Right ventricle myocardium superior (tissue), 1 donor: ENCODE measurements at regions not wholly inside any gene's neighbourhood (a gene's known extent, or its start where the extent isn't known, plus 50 kb on each side); places are given as distances from the start of the nearest gene placed in this dataset.
A peak's percentile ranks its signal among the peaks of the same experiment; 100 is the strongest.
"Not testable (repeated sequence)": the region's sequence is repeated elsewhere in the genome, so short reads cannot be mapped to it uniquely, and the experiment has no call there.

Source experiments
- ATAC-seq: fragments of 200-7000 bp; cut with Tn5 transposase; one replicate; pipeline ENCODE4 v1.9.1; 2020; ENCODE audit warnings: mild to moderate bottlenecking; ENCODE audit not compliant: poor library complexity
- DNase-seq: peaks from one replicate; pipeline ENCODE4 v3.0.0-alpha.2; 2020
- intact Hi-C: fragments of 100-400 bp; cut with DNase I; formaldehyde crosslinking; loops from one replicate; pipeline ENCODE4 v1.11.2; 2022
- donor health status: DM: no; HTN: yes; CAD: no; lungs with severe emphysema.

- ATAC-seq (peak; percentile 86), DNase-seq (peak; percentile 73)
- intact Hi-C loops: no loop called here
Measured at GRCh38 chr5:68007451-68007850, 208.1 kb upstream of the PIK3R1 start.

GRCh38 chr5:68002836-68003235, 212.7 kb upstream of the PIK3R1 start:
- no peak for ATAC-seq
- no peak for DNase-seq
- intact Hi-C loops: no loop called here

DNA sequence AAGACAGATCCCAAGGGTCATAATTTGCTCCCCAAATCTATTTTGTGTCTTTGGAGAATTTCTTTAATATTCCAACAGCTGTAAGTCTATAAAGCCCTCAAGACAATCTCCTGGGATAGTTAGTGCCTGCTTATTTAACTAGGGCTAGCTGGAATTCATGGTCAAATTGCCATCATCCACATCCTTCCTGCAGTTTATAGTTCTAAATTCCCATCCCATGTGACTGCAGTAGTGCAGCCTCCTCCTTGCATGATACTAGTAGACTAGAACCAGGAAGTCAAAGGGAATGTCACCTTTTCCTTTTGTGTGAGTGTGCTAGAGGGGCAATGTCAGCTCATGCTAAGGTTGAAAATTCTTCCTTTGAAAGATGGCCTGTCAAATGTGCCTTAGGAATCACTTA, 214.8 kb upstream of the PIK3R1 start:
- DNase-seq (no peak), ATAC-seq (no peak)
- intact Hi-C loops: no loop called here

DNA sequence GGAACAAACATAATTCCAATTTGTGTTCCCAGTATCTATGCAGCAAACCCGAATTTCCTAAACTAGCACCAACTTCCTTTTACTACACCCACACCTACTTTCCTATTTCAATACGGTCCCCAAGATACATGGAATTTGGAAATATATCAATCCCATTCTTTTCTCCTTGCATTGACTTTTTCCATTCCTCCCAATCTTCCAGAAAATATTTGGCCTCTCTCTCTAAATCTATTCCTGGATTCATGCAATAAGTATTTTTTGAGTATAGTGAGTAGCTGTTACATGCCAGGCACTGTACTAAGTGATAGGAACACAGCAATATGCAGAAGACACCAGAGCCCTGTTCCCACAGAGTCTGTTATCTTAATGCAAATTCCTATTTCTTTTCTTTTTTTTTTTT, 216.2 kb upstream of the PIK3R1 start:
- no peak for DNase-seq
- intact Hi-C loops: no loop called here
- ATAC-seq: no peak

- intact Hi-C loops: no loop called here
- peak; percentile 86 for ATAC-seq
- peak; percentile 78 for DNase-seq
Measured at GRCh38 chr5:67998709-67999261, 216.8 kb upstream of the PIK3R1 start.

DNA sequence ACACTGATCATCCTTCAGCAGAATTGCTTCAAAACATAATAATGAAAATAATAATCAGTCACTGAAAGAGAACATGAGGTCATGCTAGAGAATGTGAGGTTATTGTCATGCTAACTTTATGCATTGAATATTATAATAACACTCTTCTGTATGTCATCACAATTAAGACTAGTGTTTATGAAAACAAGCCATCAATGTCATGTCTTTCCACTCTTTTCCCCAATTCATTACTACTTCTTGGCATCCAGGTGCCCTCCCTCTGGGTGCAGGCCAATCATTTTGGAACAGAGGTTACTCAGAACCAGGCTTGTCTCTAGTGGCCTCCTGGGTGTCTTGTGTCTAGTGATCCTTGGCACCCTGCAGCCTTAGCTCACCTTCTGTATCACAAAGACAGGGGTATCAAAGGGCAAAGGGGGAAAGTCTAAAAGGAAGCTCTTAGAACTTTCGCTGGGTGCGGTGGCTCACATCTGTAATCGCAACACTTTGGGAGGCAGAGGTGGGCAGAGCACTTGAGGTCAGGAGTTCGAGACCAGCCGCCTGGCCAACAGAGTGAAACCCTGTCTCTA, 217.6 kb upstream of the PIK3R1 start:
- intact Hi-C loops: no loop called here
- no peak for DNase-seq
- ATAC-seq: no peak

GRCh38 chr5:67997148-67997547, 218.4 kb upstream of the PIK3R1 start:
- intact Hi-C loops: no loop called here
- no peak for DNase-seq
- ATAC-seq: no peak

DNA sequence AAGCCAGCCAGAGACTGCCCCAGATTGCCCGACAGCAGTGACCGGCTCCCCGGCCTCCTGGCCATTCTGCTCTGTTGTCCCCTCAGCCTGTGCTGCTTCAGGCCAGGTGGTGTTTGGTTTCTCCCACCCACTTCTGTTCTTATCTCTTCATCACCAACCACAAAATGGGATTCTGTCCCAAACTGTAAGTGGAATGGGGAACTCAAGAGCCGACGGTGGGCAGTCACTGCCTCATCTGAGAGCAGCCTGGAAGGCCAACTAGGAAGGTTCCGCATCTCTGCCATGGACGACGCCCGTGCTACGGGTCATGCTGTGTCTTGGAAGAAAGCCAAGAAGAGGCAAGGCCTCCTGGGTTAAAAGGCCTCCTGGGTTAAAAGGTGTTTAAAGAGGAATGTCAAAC, 219.0 kb upstream of the PIK3R1 start:
- no peak for ATAC-seq
- no peak for DNase-seq
- intact Hi-C loops: no loop called here

DNA sequence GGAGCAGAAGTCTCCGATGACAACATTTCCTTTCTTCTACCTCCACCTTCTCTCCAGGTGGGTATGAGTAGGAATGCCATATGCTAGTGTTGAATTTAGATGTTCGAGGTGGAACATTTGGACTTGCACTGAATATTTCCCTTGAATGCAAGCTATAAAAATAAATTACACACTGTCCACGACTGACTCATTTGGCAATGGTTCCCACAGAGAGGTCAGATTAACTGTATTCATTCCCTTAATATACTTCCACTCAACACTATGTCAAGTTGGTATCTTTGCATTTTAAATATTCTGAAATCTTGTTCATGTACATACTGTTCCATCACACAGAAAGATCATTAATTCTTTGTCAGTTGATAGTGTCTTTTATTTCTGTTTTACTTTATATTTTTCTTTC, 222.6 kb upstream of the PIK3R1 start:
- no peak for DNase-seq
- intact Hi-C loops: no loop called here
- ATAC-seq: no peak

- peak; percentile 75 for ATAC-seq
- no peak for DNase-seq
- intact Hi-C loops: no loop called here
Measured at GRCh38 chr5:67989456-67989855, 226.1 kb upstream of the PIK3R1 start.

- intact Hi-C loops: no loop called here
- DNase-seq (no peak), ATAC-seq (no peak)
Measured at GRCh38 chr5:67986761-67987160, 228.8 kb upstream of the PIK3R1 start.

DNA sequence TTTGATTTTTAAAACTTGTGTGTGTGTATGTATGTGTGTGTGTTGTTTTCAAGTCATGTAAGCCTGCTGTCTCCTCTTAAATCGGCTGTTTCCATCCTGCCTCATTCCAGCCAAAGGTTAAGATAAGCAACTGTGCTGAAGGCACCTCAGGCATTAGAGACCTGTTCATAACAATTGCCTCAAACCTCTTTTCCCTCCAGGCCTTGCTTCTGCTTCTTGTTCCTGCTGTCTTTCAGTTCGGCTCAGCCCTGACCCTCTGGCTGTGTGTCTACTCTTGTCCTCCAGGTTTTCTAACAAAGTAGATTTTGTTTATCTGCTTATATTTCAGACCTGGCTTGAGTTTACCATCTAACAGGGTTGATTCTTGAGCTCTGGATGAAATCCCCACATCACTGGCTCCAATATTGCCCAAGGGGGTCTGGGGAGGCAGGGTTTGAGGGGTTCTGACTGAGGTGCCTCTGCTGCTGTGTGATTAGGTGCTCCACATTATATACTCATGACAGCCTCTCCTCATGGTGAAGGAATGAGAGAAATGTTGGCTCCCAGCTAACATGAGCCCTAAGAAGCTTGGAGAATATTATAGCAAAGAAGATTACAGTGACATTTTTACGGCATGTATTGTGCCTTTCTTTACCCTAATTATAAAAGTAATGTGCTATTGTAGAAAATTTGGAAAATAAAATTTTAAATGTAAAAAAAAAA, 229.7 kb upstream of the PIK3R1 start:
- ATAC-seq (peak; percentile 60), DNase-seq (no peak)
- intact Hi-C loops: no loop called here

DNA sequence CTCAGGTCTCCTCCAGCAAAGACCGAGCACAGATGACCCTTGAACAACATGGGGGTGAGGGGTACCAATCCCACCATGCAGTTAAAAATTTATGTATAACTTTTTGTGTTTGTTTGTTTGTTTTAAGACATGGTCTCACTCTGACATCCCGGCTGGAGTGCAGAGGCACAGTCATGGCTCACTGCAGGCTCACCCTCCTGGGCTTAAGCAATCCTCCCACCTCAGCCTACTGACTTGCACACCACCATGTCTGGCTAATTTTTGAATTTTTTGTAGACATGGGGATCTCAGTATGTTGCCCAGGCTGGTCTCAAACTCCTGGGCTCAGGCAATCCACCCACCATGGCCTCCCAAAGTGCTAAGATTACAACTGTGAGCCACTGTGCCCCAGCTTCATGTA, 231.0 kb upstream of the PIK3R1 start:
- intact Hi-C loops: no loop called here
- ATAC-seq (no peak), DNase-seq (no peak)

DNA sequence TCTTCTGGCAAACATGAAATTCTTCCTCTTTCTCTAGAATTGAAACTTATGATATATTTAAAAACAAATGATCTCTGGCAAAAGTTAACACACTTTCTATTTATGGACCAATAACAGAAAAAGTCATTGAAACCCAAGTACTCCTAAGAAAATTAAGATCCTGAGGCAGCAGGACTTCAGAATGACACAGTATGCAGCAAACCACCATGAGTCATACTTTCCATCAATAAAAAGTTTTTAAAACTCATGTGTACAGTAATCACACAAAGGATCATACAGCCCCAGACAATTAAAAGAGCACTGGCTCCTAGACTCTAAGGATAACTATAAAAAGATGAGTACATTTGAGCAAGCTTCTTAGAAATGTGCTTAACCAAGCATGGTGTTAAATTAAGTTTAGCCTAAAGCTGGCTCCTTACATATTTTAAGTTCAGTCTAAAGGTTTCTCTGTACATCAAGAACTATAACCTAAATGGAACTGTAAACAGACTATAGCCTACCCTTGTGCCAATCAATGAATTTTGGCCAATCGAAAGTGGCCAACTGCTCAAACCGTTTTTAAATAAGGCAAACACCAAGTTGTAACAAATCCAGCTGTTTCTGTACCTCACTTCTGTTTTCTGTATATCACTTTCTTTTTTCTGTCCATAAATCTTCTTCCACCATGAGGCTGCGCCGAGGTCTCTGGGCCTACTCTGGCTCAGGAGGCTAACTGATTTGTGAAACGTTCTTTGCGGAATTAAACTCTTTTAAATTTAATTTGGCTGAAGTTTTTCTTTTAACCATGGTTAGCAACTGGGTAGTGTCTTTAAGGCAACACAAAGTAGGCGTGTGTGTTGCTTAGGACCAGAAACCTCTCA, 232.1 kb upstream of the PIK3R1 start:
- intact Hi-C loops: no loop called here
- ATAC-seq: no peak
- no peak for DNase-seq

DNA sequence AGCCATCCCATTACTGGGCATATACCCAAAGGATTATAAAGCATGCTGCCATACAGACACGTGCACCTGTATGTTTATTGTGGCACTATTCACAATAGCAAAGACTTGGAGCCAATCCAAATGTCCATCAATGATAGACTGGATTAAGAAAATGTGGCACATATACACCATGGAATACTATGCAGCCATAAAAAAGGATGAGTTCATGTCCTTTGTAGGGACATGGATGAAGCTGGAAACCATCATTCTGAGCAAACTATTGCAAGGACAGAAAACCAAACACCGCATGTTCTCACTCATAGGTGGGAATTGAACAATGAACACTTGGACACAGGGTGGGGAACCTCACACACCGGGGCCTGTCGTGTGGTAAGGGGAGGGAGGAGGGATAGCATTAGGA, 233.4 kb upstream of the PIK3R1 start:
- DNase-seq, ATAC-seq, intact Hi-C loops: not testable (repeated sequence)

GRCh38 chr5:67978171-67978570, 237.4 kb upstream of the PIK3R1 start:
- intact Hi-C loops: no loop called here
- no peak for DNase-seq
- no peak for ATAC-seq

DNA sequence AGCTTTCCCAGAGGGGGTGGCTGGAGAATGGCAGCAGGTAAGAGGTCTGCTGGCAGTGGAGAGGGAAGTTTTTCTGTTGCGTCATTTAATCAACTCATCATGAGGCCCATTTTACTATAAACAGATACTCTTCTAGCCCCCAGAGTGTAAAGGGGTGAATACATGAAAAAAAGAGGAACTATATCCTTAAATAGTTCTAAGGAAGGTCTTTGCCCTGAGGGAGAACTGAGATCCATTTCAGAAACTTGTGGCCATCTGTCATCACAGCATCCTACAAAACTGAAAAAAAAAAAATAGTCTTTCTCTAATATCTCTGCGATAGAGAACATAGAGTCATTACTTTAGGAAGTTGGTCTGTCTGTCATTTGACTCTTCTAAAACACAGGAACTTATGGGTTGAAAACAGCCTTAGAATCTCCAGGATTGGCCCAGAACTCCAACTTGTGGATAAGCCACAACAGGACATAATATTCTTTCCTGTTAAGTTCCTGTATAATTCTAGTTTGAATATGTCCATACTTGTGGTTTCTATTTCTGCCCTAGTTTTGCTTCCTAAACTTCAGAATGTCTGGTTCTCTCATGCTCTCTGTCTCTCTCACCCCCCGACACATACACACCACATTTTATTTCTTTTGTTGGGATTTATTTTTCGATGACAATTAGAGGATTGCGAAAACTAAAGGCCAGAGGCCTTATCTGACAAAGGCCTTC, 238.5 kb upstream of the PIK3R1 start:
- intact Hi-C loops: no loop called here
- ATAC-seq (peak; percentile 31), DNase-seq (no peak)

- ATAC-seq (no peak), DNase-seq (no peak)
- intact Hi-C loops: no loop called here
Measured at GRCh38 chr5:67976181-67976580, 239.4 kb upstream of the PIK3R1 start.

- intact Hi-C loops: no loop called here
- DNase-seq (no peak), ATAC-seq (no peak)
Measured at GRCh38 chr5:67974471-67974870, 241.1 kb upstream of the PIK3R1 start.
